ENCODE measurements at regions not wholly inside any gene's neighbourhood (a gene's known extent, or its start where the extent isn't known, plus 50 kb on each side); places are given as distances from the start of the nearest gene placed in this dataset.

DNA sequence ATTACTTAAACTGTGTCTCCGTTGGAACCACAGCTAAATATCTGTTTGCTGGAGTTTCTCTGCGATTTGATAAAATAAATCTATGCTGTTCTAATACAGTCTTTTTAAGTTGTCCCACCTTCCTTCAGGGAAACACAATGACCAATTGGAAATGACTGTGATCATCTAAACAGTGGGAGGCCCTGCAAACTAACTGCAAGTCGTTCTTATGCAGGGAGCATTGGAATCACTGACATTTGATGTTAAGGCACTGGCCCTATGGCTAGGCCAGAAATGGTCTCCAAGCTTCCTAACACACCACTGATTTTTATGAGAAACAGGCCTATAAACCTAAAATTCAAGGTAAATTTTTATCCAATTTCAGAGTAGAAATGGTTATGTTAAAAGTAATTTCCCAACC is 645.2 kb downstream of the LMO4 start:
- TF ChIP-seq, protein P1, sequence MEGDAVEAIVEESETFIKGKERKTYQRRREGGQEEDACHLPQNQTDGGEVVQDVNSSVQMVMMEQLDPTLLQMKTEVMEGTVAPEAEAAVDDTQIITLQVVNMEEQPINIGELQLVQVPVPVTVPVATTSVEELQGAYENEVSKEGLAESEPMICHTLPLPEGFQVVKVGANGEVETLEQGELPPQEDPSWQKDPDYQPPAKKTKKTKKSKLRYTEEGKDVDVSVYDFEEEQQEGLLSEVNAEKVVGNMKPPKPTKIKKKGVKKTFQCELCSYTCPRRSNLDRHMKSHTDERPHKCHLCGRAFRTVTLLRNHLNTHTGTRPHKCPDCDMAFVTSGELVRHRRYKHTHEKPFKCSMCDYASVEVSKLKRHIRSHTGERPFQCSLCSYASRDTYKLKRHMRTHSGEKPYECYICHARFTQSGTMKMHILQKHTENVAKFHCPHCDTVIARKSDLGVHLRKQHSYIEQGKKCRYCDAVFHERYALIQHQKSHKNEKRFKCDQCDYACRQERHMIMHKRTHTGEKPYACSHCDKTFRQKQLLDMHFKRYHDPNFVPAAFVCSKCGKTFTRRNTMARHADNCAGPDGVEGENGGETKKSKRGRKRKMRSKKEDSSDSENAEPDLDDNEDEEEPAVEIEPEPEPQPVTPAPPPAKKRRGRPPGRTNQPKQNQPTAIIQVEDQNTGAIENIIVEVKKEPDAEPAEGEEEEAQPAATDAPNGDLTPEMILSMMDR (IDR thresholded peaks at IDR 0.05; ENCODE audit: insufficient read depth, low read length), result no peak
- TF ChIP-seq REST (IDR thresholded peaks at IDR 0.05; ENCODE audit: insufficient replicate concordance, low read depth) (no peak), POLR2AphosphoS5 (IDR thresholded peaks at IDR 0.05; ENCODE audit: low read depth) (no peak), GABPA (IDR thresholded peaks at IDR 0.05; ENCODE audit: low read depth) (no peak), SPI1 (IDR thresholded peaks at IDR 0.05; ENCODE audit: borderline replicate concordance, low read depth) (no peak)

Measured in HL-60 (cell line).